ENCODE measurements at regions not wholly inside any gene's neighbourhood (a gene's known extent, or its start where the extent isn't known, plus 50 kb on each side); places are given as distances from the start of the nearest gene placed in this dataset.
A peak's percentile ranks its signal among the peaks of the same experiment; 100 is the strongest.

DNA sequence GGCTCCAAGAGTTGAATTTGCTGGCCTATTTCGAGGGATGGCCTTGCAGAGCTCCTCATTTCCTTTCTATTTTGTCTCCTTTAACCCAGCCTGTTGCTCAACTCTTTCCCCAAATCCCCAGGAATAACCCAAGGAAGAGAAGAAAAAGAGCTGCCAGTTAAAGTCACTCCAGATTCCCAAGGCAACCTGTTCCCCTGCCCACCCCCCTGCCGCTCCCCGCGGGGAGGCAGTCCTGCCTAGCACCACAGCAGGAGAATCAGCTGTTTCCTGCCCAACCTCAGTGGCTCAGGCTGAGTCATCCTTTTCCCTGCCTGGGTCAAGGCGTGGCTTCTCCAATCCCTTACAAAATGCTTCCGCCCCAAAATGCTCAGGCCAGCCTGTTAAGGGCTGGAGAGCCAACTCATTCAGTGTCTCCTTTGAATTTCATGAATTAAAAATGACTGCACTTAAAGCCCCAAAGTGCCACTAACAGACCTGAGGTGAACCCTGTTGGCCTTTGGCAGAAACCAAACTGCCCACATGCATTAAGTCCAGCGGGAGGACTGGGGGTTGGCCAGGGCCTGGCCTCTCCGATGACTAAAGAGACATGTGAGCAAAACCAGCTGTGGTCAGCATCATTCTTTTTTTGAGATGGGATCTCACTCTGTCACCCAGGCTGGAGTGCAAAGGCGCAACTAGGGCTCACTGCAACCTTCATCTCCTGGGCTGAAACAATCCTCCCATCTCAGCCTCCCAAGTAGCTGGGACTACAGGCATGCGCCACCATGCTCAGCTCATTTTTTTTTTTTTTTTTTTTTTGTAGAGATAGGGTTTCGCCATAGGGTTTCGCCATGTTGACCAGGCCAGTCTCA is 83.2 kb upstream of the KIF5B start (continued):
- TF ChIP-seq, protein P1, sequence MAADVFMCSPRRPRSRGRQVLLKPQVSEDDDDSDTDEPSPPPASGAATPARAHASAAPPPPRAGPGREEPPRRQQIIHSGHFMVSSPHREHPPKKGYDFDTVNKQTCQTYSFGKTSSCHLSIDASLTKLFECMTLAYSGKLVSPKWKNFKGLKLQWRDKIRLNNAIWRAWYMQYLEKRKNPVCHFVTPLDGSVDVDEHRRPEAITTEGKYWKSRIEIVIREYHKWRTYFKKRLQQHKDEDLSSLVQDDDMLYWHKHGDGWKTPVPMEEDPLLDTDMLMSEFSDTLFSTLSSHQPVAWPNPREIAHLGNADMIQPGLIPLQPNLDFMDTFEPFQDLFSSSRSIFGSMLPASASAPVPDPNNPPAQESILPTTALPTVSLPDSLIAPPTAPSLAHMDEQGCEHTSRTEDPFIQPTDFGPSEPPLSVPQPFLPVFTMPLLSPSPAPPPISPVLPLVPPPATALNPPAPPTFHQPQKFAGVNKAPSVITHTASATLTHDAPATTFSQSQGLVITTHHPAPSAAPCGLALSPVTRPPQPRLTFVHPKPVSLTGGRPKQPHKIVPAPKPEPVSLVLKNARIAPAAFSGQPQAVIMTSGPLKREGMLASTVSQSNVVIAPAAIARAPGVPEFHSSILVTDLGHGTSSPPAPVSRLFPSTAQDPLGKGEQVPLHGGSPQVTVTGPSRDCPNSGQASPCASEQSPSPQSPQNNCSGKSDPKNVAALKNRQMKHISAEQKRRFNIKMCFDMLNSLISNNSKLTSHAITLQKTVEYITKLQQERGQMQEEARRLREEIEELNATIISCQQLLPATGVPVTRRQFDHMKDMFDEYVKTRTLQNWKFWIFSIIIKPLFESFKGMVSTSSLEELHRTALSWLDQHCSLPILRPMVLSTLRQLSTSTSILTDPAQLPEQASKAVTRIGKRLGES (CRISPR knock-in tag; IDR thresholded peaks at IDR 0.05; ENCODE audit: borderline replicate concordance) = no peak
- TF ChIP-seq, protein P2, sequence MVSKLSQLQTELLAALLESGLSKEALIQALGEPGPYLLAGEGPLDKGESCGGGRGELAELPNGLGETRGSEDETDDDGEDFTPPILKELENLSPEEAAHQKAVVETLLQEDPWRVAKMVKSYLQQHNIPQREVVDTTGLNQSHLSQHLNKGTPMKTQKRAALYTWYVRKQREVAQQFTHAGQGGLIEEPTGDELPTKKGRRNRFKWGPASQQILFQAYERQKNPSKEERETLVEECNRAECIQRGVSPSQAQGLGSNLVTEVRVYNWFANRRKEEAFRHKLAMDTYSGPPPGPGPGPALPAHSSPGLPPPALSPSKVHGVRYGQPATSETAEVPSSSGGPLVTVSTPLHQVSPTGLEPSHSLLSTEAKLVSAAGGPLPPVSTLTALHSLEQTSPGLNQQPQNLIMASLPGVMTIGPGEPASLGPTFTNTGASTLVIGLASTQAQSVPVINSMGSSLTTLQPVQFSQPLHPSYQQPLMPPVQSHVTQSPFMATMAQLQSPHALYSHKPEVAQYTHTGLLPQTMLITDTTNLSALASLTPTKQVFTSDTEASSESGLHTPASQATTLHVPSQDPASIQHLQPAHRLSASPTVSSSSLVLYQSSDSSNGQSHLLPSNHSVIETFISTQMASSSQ (IDR thresholded peaks at IDR 0.05; ENCODE audit: low read depth) = no peak
- TF ChIP-seq, protein P2 (CRISPR knock-in tag; IDR thresholded peaks at IDR 0.05; ENCODE audit: borderline replicate concordance) = no peak
- TF ChIP-seq ATF1 (CRISPR knock-in tag; IDR thresholded peaks at IDR 0.05) = no peak
- TF ChIP-seq, protein P3, sequence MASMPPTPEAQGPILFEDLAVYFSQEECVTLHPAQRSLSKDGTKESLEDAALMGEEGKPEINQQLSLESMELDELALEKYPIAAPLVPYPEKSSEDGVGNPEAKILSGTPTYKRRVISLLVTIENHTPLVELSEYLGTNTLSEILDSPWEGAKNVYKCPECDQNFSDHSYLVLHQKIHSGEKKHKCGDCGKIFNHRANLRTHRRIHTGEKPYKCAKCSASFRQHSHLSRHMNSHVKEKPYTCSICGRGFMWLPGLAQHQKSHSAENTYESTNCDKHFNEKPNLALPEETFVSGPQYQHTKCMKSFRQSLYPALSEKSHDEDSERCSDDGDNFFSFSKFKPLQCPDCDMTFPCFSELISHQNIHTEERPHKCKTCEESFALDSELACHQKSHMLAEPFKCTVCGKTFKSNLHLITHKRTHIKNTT (CRISPR knock-in tag; IDR thresholded peaks at IDR 0.05) = no peak
- TF ChIP-seq, protein P4, sequence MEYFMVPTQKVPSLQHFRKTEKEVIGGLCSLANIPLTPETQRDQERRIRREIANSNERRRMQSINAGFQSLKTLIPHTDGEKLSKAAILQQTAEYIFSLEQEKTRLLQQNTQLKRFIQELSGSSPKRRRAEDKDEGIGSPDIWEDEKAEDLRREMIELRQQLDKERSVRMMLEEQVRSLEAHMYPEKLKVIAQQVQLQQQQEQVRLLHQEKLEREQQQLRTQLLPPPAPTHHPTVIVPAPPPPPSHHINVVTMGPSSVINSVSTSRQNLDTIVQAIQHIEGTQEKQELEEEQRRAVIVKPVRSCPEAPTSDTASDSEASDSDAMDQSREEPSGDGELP (IDR thresholded peaks at IDR 0.05; ENCODE audit: borderline replicate concordance, low read depth) = peak; percentile 97
- no peak for TF ChIP-seq ZIK1 (CRISPR knock-in tag; IDR thresholded peaks at IDR 0.05; ENCODE audit: borderline replicate concordance, low read depth)
- TF ChIP-seq, protein P5, sequence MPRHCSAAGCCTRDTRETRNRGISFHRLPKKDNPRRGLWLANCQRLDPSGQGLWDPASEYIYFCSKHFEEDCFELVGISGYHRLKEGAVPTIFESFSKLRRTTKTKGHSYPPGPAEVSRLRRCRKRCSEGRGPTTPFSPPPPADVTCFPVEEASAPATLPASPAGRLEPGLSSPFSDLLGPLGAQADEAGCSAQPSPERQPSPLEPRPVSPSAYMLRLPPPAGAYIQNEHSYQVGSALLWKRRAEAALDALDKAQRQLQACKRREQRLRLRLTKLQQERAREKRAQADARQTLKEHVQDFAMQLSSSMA (CRISPR knock-in tag; IDR thresholded peaks at IDR 0.05) = no peak
- TF ChIP-seq, protein P6, sequence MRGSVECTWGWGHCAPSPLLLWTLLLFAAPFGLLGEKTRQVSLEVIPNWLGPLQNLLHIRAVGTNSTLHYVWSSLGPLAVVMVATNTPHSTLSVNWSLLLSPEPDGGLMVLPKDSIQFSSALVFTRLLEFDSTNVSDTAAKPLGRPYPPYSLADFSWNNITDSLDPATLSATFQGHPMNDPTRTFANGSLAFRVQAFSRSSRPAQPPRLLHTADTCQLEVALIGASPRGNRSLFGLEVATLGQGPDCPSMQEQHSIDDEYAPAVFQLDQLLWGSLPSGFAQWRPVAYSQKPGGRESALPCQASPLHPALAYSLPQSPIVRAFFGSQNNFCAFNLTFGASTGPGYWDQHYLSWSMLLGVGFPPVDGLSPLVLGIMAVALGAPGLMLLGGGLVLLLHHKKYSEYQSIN (CRISPR knock-in tag; IDR thresholded peaks at IDR 0.05; ENCODE audit: borderline replicate concordance) = no peak
- TF ChIP-seq GATAD2A (CRISPR knock-in tag; IDR thresholded peaks at IDR 0.05) = peak; percentile 36; the same call in 1 of the 2 replicates
- no peak for TF ChIP-seq CHD2 (IDR thresholded peaks at IDR 0.05; ENCODE audit: low read depth, low read length)
- no peak for TF ChIP-seq ZNF496 (CRISPR knock-in tag; IDR thresholded peaks at IDR 0.05; ENCODE audit: insufficient replicate concordance)
- no peak for TF ChIP-seq ZBTB42 (CRISPR knock-in tag; IDR thresholded peaks at IDR 0.05)
- TF ChIP-seq FOXO1 (CRISPR knock-in tag; IDR thresholded peaks at IDR 0.05) = no peak
- peak; percentile 39 for TF ChIP-seq XRCC5 (optimal IDR thresholded peaks at IDR 0.05; ENCODE audit: low read length)
- peak; percentile 65 for TF ChIP-seq SAP130 (CRISPR knock-in tag; IDR thresholded peaks at IDR 0.05; ENCODE audit: low read depth)
